ENCODE measurements at regions not wholly inside any gene's neighbourhood (a gene's known extent, or its start where the extent isn't known, plus 50 kb on each side); places are given as distances from the start of the nearest gene placed in this dataset. TPM values are rescaled to one million over a fixed set of nuclear protein-coding genes. Genes with fewer than 3 reads are reported as not detected.

Small RNA genes in the stretch of these regions (microRNA-seq; reads per million reads assigned to microRNA genes)
- 0 reads per million in 2 experiments for gene MIR4433A (ENCODE audit: borderline microRNAs expressed in 2 of 2, borderline number of aligned reads in 2 of 2, borderline replicate concordance in 1 of 2)
- gene MIR4433B (ENCODE audit: borderline microRNAs expressed in 2 of 2, borderline number of aligned reads in 2 of 2, borderline replicate concordance in 1 of 2) = 0 reads per million in 2 experiments

Small RNA genes in the stretch of these regions (small RNA-seq; reads per million reads assigned to genes)
- gene AC012368.3 (ENCODE audit: insufficient read depth) = not detected
- gene MIR4433B (ENCODE audit: insufficient read depth) = not detected

Measured in H1 (cell line).